HG02973 (cell line): ENCODE measurements at regions not wholly inside any gene's neighbourhood (a gene's known extent, or its start where the extent isn't known, plus 50 kb on each side); places are given as distances from the start of the nearest gene placed in this dataset.
"Not testable (repeated sequence)": the region's sequence is repeated elsewhere in the genome, so short reads cannot be mapped to it uniquely, and the experiment has no call there.

ENCODE experiments used
- ATAC-seq: cut with Tn5 transposase; IDR thresholded peaks from one replicate; pipeline ENCODE4 v1.9.1; 2021; ENCODE audit warnings: moderate library complexity; ENCODE audit not compliant: unreplicated experiment

GRCh38 chr6:14216946-14217684 is 99.5 kb downstream of the CD83 start:
- ATAC-seq, result no peak

- ATAC-seq, result no peak
These were observed 100.4 kb downstream of the CD83 start for GRCh38 chr6:14217728-14218518.

- ATAC-seq, result no peak
These were observed 100.9 kb downstream of the CD83 start for GRCh38 chr6:14218519-14218800.

- no peak for ATAC-seq
These were observed 104.2 kb downstream of the CD83 start for GRCh38 chr6:14221564-14222279.

- ATAC-seq, result no peak
These were observed 105.4 kb downstream of the CD83 start for GRCh38 chr6:14222956-14223355.

- peak; percentile 58 for ATAC-seq
These were observed 107.0 kb downstream of the CD83 start for GRCh38 chr6:14224359-14225103.

GRCh38 chr6:14226051-14226660 is 108.6 kb downstream of the CD83 start:
- no peak for ATAC-seq

- ATAC-seq, result no peak
These were observed 111.0 kb downstream of the CD83 start for GRCh38 chr6:14228571-14228970.

- no peak for ATAC-seq
These were observed 113.5 kb downstream of the CD83 start for GRCh38 chr6:14231071-14231483.

- no peak for ATAC-seq
These were observed 114.1 kb downstream of the CD83 start for GRCh38 chr6:14231501-14232280.

- ATAC-seq, result no peak
These were observed 115.3 kb downstream of the CD83 start for GRCh38 chr6:14232889-14233288.

GRCh38 chr6:14235653-14236356 is 118.2 kb downstream of the CD83 start:
- no peak for ATAC-seq

- no peak for ATAC-seq
These were observed 121.5 kb downstream of the CD83 start for GRCh38 chr6:14239097-14239496.

GRCh38 chr6:14240411-14241166 is 123.0 kb downstream of the CD83 start:
- ATAC-seq, result no peak

GRCh38 chr6:14241255-14242070 is 123.9 kb downstream of the CD83 start:
- no peak for ATAC-seq

- not testable (repeated sequence) for ATAC-seq
These were observed 125.3 kb downstream of the CD83 start for GRCh38 chr6:14242912-14243311.

- ATAC-seq, result no peak
These were observed 126.0 kb downstream of the CD83 start for GRCh38 chr6:14243597-14243996.

- no peak for ATAC-seq
These were observed 129.3 kb downstream of the CD83 start for GRCh38 chr6:14246876-14247275.
